IMR-90 (cell line): ENCODE measurements at regions not wholly inside any gene's neighbourhood (a gene's known extent, or its start where the extent isn't known, plus 50 kb on each side); places are given as distances from the start of the nearest gene placed in this dataset.

Experiments used
- ATAC-seq: fragments of 200-7000 bp; cut with Tn5 transposase; 2 replicates; pipeline ENCODE4 v1.9.1; 2020; ENCODE audit warnings: low read depth, mild to moderate bottlenecking, moderate library complexity
- BruUV-seq: library from RNA; stranded (reverse); fragments of 400-500 nt; replicated peaks from 2 replicates; lab custom pipeline; 2021; lab: Mats Ljungman, UMichigan
- CTCF ChIA-PET: fragments of 300-600 bp; formaldehyde crosslinking; extraction: SDS; loops from one replicate; lab custom pipeline; 2021; ENCODE audit warnings: antibody characterized with exemption; lab: Yijun Ruan, JAX
- POLR2A ChIA-PET: fragments of 300-600 bp; sonication (Branson Sonifier 250); formaldehyde crosslinking; loops from one replicate; lab custom pipeline; 2022; ENCODE audit warnings: antibody characterized with exemption; ENCODE audit not compliant: unreplicated experiment; lab: Charles Lee
- DNase-seq: peaks from one replicate; pipeline ENCODE4 v3.0.0; 2013
- H2AFZ ChIP-seq: replicated peaks from 2 replicates; pipeline ENCODE3; 2013; ENCODE audit warnings: low read length, mild to moderate bottlenecking; ENCODE audit not compliant: poor library complexity
- H2AK5ac ChIP-seq: 2 replicates; pipeline ENCODE4 v1.6.1; 2013; ENCODE audit warnings: low read depth, low read length, inconsistent platforms
- H2AK9ac ChIP-seq: replicated peaks from 2 replicates; pipeline ENCODE3; 2013; ENCODE audit warnings: mild to moderate bottlenecking, low read depth, low read length, moderate library complexity; ENCODE audit not compliant: poor library complexity
- H2BK120ac ChIP-seq: 2 replicates; pipeline ENCODE4 v1.6.1; 2013; ENCODE audit warnings: low read depth, low read length, inconsistent platforms
- H2BK15ac ChIP-seq: 3 replicates; pipeline ENCODE4 v1.6.1; 2013; ENCODE audit warnings: low read depth, low read length, inconsistent platforms
- H2BK20ac ChIP-seq: 2 replicates; pipeline ENCODE4 v1.6.1; 2013; ENCODE audit warnings: low read depth, mild to moderate bottlenecking, inconsistent platforms, low read length, moderate library complexity
- H2BK5ac ChIP-seq: 2 replicates; pipeline ENCODE4 v1.6.1; 2013; ENCODE audit warnings: mild to moderate bottlenecking, low read depth, low read length, inconsistent platforms; ENCODE audit not compliant: poor library complexity, severe bottlenecking
- H3K14ac ChIP-seq: replicated peaks from 2 replicates; pipeline ENCODE4 v1.6.1; 2013; ENCODE audit warnings: low read depth, low read length, inconsistent platforms
- H3K18ac ChIP-seq: 2 replicates; pipeline ENCODE4 v1.6.1; 2013; ENCODE audit warnings: low read depth, low read length, control low read depth
- H3K23ac ChIP-seq: 2 replicates; pipeline ENCODE4 v1.6.1; 2013; ENCODE audit warnings: low read depth, low read length, inconsistent platforms
- H3K27ac ChIP-seq: 2 replicates; pipeline ENCODE4 v1.5.1; 2013; ENCODE audit warnings: mild to moderate bottlenecking, control low read depth, low read length; ENCODE audit not compliant: insufficient read depth
- H3K27me3 ChIP-seq: 2 replicates; pipeline ENCODE4 v1.6.1; 2013; ENCODE audit warnings: low read length; ENCODE audit not compliant: control insufficient read depth, insufficient read depth
- H3K36me3 ChIP-seq: 2 replicates; pipeline ENCODE4 v1.6.1; 2013; ENCODE audit warnings: low read length, mixed read lengths; ENCODE audit not compliant: control insufficient read depth, insufficient read depth
- H3K4ac ChIP-seq: 2 replicates; pipeline ENCODE4 v1.6.1; 2013; ENCODE audit warnings: low read depth, low read length, inconsistent platforms
- H3K4me1 ChIP-seq: 2 replicates; pipeline ENCODE4 v1.6.1; 2013; ENCODE audit warnings: low read length, mixed read lengths; ENCODE audit not compliant: control insufficient read depth, insufficient read depth
- H3K4me2 ChIP-seq: 2 replicates; pipeline ENCODE4 v1.6.1; 2013; ENCODE audit warnings: low read depth, mild to moderate bottlenecking, control low read depth, low read length, moderate library complexity
- H3K4me3 ChIP-seq: 2 replicates; pipeline ENCODE4 v1.5.1; 2013; ENCODE audit warnings: low read depth, mild to moderate bottlenecking, control low read depth, low read length, moderate library complexity; ENCODE audit not compliant: insufficient read depth
- H3K56ac ChIP-seq: 2 replicates; pipeline ENCODE4 v1.6.1; 2013; ENCODE audit warnings: low read length, inconsistent platforms; ENCODE audit not compliant: insufficient read depth; ENCODE audit errors: extremely low read depth
- H3K79me1 ChIP-seq, 2 experiments: 2 replicates each; pipeline ENCODE4 v1.6.1; 2013; ENCODE audit warnings: low read length in 2 of 2, inconsistent platforms in 1 of 2, low read depth in 1 of 2
- H3K9ac ChIP-seq: 2 replicates; pipeline ENCODE4 v1.6.1; 2013; ENCODE audit warnings: low read depth, low read length, control low read depth
- H3K9me1 ChIP-seq: 2 replicates; pipeline ENCODE4 v1.6.1; 2013; ENCODE audit warnings: low read length, inconsistent platforms; ENCODE audit not compliant: insufficient read depth
- H3K9me3 ChIP-seq: 2 replicates; pipeline ENCODE4 v1.6.1; 2013; ENCODE audit warnings: low read length; ENCODE audit not compliant: control insufficient read depth, insufficient read depth
- H4K20me1 ChIP-seq: 2 replicates; pipeline ENCODE4 v1.6.1; 2013; ENCODE audit warnings: low read length, inconsistent platforms; ENCODE audit not compliant: insufficient read depth
- H4K5ac ChIP-seq: 2 replicates; pipeline ENCODE4 v1.6.1; 2013; ENCODE audit warnings: mild to moderate bottlenecking, low read depth, low read length, control low read depth
- H4K8ac ChIP-seq, 2 experiments: 2 replicates each; pipeline ENCODE4 v1.6.1; 2013; ENCODE audit warnings: low read depth in 2 of 2, low read length in 2 of 2, control low read depth in 1 of 2, inconsistent platforms in 1 of 2
- H4K91ac ChIP-seq: 2 replicates; pipeline ENCODE4 v1.6.1; 2013; ENCODE audit warnings: low read depth, low read length, inconsistent platforms; ENCODE audit not compliant: insufficient read depth
- FOS ChIP-seq: fragments of 150-350 bp; IDR thresholded peaks from 2 replicates; pipeline ENCODE4 v1.6.1; 2016; ENCODE audit warnings: low read depth, low read length
- MAFK ChIP-seq: IDR thresholded peaks from 2 replicates; pipeline ENCODE4 v1.6.1; 2012; ENCODE audit warnings: low read depth, low read length, improper control_type of control experiment
- RAD21 ChIP-seq: IDR thresholded peaks from 2 replicates; pipeline ENCODE4 v1.6.1; 2012; ENCODE audit warnings: low read length, improper control_type of control experiment
- WGBS, 2 experiments: methylation state at CpG; one replicate each; pipeline versions ENCODE4 v1.1.5 to v1.1.7; 2013; ENCODE audit warnings: missing lambda C conversion rate in 2 of 2; ENCODE audit not compliant: insufficient read length in 1 of 2; ENCODE audit errors: extremely low coverage in 2 of 2; 5-methylcytosine and 5-hydroxymethylcytosine counted together
- dilution Hi-C: fragments of 300-500 bp; cut with HindIII; formaldehyde crosslinking; loops from one replicate; pipeline ENCODE4 v1.14.3; 2018; ENCODE audit warnings: low sequenced_read_pairs; ENCODE audit not compliant: unreplicated experiment
- in situ Hi-C: fragments of 300-500 bp; cut with MboI; formaldehyde crosslinking; loops from 3 replicates; pipeline ENCODE4 v1.14.3; 2019; ENCODE audit warnings: low sequenced_read_pairs, inconsistent platforms, mixed read lengths
- intact Hi-C: fragments of 100-400 bp; cut with micrococcal nuclease; formaldehyde crosslinking; loops from 2 replicates; pipeline ENCODE4 v1.10.0; 2022

GRCh38 chr1:5125208-5125607, 470.8 kb downstream of the AJAP1 start:
- H3K27ac ChIP-seq = no peak overlapping the region
- dilution Hi-C loops = no loop called here
- no peak overlapping the region for H2AK9ac ChIP-seq
- no peak overlapping the region for H3K56ac ChIP-seq
- TF ChIP-seq FOS (no peak), RAD21 (no peak), MAFK (no peak)
- no peak overlapping the region for H4K91ac ChIP-seq
- H2BK15ac ChIP-seq = no peak overlapping the region
- intact Hi-C loops = no loop called here
- ATAC-seq = no peak
- no peak overlapping the region for H4K5ac ChIP-seq
- H2BK120ac ChIP-seq = no peak overlapping the region
- H3K23ac ChIP-seq = no peak overlapping the region
- no peak overlapping the region for H3K4ac ChIP-seq
- H3K14ac ChIP-seq = no peak overlapping the region
- H2AFZ ChIP-seq = no peak overlapping the region
- BruUV-seq = no TSS peak
- H3K9me1 ChIP-seq = no peaks in the 10 kb centered on the region
- H3K9me3 ChIP-seq = peaks cover 30% of the 10 kb centered on the region
- no peak overlapping the region for H2BK20ac ChIP-seq
- no peak overlapping the region for H3K9ac ChIP-seq
- no peak overlapping the region for H3K4me2 ChIP-seq
- H3K18ac ChIP-seq = no peak overlapping the region
- no peak overlapping the region for H4K8ac ChIP-seq
- no peaks in the 10 kb centered on the region for H3K27me3 ChIP-seq
- H4K20me1 ChIP-seq = no peaks in the 10 kb centered on the region
- no peaks in the 10 kb centered on the region for H3K4me1 ChIP-seq
- no peaks in the 10 kb centered on the region for H3K36me3 ChIP-seq
- no peak overlapping the region for H2AK5ac ChIP-seq
- no CpG with 5 or more reads among the region's 7 CpGs for WGBS, 2 experiments
- CTCF ChIA-PET = interaction anchor here (0.5 kb wide), 1 partner anchor 46 kb away, joined by 3 read pairs; no protein-coding TSS in a partner anchor
- H2BK5ac ChIP-seq = no peak overlapping the region
- H3K4me3 ChIP-seq = no peak overlapping the region
- POLR2A ChIA-PET = no interaction called here
- DNase-seq = no peak
- H3K79me1 ChIP-seq = no peaks in the 10 kb centered on the region
- in situ Hi-C loops = no loop called here
